ENCODE measurements at regions not wholly inside any gene's neighbourhood (a gene's known extent, or its start where the extent isn't known, plus 50 kb on each side); places are given as distances from the start of the nearest gene placed in this dataset.
A peak's percentile ranks its signal among the peaks of the same experiment; 100 is the strongest.
"Not testable (repeated sequence)": the region's sequence is repeated elsewhere in the genome, so short reads cannot be mapped to it uniquely, and the experiment has no call there.

DNA sequence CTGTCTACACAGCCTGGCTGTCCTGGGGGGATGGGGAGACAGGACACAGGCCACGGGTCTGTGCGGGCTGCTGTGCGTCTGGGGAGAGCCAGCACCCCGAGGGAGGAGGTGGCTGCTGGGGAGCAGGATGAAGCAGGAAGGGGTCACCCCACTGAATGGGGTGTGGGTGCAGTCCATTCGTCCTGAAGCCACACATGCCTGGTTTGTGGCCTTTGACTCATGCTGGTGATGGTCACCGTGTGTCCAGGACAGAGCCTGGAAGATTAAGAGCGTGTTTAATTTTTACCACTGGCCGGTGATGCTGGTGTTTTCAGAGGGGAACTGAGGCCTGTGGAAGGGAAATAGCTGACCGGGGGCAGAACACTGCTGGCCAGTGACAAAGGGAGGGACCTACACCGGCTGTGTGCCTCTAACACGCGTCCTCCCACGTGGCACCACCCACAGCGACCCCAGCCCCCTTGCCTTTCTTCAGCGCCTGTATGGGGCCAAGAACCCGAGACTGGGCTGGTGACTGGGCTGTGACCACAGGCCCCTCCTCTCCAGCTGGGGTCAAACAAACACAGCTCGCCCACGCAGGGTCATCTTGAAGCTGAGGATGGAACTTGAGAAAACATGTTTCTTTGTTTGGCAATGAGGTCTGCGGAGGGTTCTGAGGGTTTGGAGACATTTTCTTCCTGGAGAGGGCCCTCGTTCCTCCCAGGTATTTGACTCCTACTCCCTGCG lies 99.5 kb upstream of the LRPAP1 start:
- DNase-seq, result not testable (repeated sequence)

DNA sequence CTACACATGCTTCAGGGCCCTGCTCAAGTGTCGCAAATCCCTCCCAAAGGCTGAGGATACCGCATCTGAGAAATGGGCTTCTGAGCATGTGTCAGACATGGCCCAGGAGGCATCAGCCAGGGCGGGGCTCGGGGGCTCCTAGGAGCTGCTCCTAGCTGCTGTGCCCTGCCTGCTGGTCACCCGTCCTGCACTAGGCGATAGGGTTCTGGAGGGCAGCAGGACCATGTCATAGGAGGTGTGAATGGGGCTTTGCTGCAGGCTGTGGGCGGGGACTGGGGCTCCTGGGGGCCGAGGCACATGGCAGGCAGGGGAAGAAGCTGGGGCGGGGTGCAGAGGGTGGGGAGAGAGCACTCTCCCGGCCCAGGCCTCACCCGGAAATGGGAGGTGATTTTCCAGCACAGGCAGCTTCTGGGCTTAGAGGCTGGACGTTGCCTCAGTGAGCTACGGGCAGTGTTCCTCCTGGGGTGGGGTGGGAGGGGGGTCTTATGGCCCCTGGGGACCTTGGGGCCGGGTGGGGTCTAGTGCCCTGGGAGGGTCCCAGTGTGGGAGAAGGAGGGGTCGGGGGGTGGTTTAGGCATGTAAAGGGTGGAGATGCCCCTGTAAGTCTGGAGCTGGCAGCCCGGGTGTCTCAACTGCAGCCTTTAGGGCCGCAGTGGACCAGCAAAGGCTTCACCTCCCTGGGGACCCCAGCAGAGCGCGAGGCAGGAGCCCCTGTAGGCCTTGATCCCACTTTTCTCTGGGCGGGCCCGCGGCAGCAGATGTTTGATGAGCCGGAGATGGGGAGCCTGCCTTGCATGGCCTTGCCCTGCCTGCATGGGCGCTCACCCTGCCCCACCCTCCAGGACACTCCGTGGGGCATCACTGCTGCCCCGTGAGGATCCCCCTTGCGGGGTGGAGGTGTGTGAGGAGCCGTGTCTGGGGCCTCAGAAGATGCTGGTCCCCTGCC lies 98.6 kb upstream of the LRPAP1 start:
- DNase-seq, result no peak

DNA sequence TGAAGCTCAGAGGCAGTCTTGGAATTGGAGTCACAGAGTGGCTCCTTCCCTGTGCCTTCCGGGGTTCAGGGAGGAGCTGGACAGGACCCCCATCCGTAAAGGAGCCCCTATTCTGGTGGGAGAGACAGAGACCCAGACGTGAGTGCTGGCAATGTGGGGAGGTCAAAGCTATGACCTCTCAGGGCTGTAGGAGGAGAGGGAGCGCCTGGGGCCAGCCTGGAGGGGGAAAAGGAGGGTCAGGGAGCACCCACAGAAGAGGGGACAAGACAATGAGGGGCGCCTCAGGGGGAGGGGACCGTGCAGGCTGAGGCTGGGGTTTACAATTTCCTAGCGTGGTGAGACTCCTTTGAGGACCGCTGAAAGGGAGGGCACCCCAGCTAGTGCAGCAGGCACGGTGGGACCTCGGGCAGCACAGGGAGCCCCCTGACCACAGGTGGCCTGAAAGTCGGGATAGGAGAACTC lies 97.9 kb upstream of the LRPAP1 start:
- DNase-seq, result no peak

DNA sequence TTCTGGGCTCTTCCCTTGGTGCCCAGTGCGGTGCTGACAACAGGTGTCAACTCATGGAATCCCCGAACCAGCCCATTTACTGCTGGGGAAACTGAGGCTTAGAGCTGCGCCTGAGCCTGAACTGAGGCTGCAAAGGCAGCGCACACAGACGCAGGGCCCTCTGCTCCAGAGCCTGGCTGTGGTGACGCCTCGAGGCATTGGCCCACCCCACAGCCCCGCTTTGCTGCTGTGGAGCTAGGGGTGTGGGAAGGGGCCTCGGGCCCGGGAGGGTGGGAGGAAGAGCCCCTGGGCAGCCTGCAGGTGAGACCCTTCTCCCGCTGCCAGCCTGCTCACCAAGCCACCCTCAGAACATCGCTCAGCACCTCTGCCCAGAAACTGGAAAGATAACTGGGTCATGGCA lies 97.4 kb upstream of the LRPAP1 start:
- DNase-seq, result no peak

DNA sequence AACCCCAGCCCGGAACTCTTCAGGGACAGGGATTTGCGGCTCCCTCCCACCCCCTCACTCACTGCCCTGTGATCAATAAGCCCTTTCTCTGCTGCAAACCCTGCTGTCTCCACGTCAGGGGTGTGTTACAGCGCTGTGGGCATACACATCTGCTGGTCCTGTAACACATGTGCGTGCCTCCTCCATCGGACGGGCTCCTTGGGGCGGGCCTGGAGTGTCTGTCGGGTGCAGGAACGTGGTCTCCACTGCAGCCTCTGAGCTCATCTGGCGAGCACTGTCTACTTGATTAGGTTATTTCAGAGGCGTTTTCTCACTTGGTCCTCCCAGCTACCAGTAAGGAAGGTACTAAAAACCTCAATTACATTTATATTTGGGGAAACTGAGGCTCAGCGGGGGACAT lies 97.0 kb upstream of the LRPAP1 start:
- DNase-seq, result not testable (repeated sequence)

DNA sequence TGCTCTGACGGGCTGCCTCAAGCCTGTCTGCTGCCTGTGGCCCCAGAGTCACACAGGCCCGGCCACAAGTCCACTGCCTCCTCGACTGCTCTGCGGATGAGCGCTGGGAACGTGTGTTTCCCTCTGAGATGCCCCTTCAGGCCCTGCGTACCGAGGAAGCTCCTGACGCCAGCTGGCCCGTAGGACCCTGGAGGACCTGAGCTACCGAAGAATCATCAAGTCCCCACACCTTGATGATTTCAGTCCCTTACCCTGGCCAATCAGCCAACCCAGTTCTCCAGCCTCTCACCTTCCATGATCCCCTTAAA lies 96.6 kb upstream of the LRPAP1 start:
- DNase-seq, result no peak

DNA sequence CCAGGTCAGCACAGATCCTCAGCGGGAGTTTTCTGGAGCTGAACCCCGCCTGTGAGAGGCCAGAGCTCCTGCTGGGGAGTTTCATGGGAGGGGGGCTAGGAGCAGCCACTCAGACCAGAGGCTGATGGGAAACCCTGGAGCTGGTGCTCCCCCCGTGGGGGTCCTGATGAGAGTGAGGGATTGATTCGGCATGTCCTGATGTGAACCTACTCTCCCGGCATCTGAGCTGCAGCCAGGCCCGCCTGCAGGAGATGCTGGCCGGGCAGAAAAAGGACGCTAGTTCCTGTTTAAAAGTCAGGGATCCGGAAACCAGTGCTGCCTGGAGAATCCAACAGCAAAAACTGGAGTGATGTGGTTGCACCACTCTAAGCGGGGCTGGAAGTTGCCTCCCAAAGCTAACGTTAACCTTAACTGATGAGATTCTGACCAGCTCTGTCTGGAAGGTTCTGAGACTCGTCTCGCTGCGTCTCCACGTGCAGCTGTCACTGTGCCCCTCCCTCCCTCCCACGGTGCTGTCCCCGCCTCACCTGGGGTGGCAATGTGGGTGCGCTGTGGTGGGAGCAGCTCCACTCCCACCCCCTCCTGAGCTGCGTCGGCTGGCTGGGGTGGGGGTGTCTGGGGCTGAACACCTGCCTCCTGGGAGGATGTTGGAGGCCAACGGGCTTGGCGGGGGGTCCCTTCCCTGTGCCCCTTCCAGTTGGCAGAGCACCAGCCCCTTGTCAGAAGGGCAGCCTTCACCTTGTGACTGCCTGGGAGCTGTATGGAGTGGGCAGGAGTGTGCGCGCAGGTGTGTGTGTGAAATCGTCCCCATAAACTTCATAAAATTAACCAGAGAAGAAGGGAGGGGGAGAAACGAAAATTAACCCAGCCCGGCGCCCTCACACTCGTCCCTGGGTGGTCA lies 96.0 kb upstream of the LRPAP1 start:
- DNase-seq, result not testable (repeated sequence)

DNA sequence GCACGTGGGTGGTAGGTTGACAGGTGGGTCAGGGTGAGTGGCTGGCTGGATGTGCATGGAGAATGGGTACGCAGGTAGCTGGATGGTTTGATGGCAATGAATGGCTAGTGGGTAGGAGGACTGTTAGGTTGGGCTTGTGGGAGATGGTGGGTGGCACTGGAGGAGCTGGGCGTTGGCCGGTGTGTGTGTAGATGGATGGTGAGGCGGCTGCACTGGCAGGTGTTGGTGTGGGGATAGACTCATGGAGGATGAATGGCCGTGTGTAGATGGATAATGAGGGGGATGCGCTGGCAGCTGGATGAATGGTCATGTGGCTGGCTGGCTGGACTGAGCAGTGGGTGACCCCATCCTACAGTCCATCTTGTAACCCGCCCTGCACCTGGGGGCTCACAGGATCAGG lies 95.2 kb upstream of the LRPAP1 start:
- not testable (repeated sequence) for DNase-seq

DNA sequence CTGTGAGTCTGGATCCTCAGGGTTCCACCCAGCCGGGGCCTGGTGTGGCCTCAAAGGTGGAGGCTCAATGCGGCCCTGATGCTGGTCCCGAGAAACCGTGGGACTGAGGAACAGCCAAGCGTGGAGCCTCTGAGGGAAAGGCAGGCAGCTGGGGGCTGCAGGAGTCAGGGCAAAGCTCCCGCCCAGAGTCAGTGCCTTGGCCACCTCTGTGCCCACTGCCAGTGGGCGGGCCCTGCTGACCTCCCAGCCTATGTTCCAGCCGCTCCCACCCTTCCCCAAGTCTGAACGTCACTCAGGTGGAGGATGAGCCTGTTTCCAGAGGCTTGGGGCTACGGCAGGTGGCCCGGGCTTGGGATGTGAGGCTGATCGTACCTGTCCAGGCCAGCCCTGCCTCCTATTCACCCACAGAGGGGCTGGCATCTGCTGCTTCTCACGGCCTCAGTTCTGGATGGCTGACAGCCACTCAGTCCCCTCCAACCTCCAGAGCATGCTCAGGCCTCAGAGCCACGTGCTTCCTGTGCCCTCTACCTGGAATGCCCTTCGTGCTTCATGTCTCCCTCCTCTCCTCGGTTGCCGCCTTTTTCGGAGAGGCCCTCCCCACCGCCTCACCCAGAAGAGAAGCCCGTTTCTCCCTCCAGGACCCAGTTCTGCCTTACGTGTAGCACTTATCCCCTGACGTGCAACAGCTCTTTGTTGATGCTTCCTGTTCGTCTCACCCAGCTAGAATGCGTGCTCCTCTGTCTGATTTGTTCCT lies 94.1 kb upstream of the LRPAP1 start:
- DNase-seq, result not testable (repeated sequence)

DNA sequence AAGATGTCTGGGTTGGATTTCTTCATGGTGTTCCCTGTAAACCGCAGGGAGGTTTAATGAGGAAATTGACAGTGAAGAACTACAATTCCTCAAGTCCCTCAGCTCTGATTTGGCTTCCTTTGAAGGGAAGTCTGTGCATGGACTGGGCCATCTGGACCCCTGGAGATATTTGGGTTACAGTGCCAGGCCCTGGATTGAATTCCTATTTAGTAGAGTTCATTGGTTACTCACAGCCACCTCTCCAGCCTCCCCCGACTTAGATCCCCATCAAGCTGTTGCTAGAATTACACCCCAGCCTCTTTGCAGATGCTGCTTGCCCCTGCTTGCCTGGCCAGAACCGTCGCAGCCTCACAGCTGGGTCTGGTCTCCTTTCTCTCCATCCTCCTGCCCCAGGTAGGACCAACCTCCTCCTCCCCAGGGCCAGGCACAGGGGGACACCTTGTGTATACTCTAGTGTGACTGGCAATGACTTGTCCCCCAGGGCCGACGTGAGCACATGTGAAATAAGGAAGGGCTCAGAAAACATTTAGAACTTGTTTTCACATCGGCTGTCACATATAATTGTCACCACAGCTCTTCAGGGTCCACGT lies 93.2 kb upstream of the LRPAP1 start:
- DNase-seq, result not testable (repeated sequence)

DNA sequence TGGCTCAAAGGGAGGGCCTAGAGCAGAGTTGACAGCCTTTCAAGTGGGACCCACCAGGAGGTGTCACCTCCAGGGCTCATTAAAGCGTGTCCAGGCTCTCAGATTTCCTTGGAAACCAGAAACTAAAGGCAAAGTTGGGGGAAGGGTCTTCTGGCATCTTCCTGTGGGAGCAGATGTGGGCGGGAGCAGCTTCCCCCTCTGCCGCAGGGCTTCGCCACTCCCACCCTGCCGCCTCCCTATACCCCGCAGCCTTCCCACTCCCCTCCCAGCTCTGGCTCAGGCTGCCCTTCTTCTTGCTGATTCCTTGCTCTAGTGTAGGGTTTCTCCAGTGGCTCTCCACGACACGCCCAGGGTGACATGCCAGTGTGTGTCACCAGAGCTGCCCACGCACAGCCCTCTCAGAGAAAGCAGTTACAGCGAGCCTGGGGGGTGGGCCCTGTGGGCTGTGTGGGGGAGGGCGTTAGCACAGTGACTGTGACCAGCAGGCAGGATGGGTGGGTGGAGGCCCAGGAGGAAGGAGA lies 91.6 kb upstream of the LRPAP1 start:
- DNase-seq, result not testable (repeated sequence)

DNA sequence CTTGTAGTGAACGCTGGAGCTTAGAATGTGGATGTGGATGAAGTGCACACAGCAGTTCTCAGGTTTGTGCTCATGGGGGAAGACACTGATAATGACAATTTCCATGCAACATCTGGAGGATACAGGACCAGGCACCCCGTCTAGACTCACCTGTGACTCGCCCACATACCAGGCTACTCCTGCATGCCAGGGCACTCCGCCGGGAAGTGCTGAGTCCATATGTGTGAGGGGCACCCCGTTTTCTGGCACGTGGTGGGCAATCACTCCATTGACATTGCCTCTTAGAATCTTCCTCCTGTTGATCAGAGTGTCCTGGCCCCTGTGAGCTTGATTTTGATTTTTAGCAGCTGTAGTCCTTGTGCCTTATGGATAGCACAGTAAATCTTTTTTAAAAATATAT lies 90.9 kb upstream of the LRPAP1 start:
- DNase-seq, result no peak

DNA sequence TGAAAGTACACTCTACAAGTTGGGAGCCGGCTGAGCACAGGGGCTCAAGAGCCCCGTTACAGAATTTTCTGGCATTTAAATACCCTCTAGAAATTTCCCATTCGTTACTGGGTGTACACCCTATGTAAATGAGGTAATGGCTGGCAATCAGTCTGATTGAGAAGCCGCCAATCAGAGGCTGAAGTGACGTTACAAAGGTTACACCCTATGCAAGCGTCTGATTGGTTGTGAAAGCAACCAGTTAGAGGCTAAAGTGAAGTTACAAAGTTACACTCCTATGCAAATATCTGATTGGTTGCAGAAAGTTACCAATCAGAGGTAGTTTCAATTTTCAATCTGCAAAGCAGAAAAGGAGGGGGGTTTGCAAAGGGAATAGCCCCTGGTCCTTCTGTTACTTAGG lies 88.1 kb upstream of the LRPAP1 start:
- DNase-seq, result peak; percentile 5

DNA sequence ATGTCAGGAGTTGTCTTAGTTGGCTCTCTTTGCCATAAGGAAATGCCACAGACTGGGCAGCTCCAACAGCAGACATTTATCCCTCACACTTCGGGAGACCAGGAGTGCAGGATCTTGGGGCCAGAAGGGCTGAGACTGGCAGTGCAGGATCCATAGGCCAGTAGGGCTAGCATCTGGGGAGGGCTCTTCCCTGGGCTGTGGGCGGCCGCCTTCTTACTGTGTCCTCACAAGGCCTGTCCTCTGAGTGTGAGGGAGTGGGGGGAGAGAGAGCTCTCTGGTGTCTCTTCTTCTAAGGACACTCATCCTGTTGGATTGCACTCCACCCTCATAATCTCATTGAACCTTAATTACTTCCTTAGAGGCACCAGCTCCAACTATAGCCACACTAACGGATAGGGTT lies 87.5 kb upstream of the LRPAP1 start:
- DNase-seq, result not testable (repeated sequence)

DNA sequence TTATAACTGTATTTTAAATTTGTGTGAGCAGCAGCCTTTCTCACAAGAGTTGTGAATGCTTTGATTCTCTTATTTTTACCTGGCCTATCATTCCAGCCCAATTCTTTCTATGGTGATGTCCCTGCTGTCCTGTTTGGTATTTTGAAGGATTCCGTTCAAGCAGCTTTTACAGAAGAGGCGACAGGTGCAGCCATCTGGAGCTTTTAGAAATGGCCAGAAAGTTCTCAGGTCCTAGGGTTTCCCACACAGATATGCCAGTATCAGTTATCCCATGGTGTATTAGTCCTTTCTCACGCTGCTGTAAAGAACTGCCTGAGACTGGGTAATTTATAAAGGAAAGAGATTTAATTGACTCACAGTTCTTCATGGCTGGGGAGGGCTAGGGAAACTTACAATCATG lies 86.1 kb upstream of the LRPAP1 start:
- DNase-seq, result not testable (repeated sequence)

DNA sequence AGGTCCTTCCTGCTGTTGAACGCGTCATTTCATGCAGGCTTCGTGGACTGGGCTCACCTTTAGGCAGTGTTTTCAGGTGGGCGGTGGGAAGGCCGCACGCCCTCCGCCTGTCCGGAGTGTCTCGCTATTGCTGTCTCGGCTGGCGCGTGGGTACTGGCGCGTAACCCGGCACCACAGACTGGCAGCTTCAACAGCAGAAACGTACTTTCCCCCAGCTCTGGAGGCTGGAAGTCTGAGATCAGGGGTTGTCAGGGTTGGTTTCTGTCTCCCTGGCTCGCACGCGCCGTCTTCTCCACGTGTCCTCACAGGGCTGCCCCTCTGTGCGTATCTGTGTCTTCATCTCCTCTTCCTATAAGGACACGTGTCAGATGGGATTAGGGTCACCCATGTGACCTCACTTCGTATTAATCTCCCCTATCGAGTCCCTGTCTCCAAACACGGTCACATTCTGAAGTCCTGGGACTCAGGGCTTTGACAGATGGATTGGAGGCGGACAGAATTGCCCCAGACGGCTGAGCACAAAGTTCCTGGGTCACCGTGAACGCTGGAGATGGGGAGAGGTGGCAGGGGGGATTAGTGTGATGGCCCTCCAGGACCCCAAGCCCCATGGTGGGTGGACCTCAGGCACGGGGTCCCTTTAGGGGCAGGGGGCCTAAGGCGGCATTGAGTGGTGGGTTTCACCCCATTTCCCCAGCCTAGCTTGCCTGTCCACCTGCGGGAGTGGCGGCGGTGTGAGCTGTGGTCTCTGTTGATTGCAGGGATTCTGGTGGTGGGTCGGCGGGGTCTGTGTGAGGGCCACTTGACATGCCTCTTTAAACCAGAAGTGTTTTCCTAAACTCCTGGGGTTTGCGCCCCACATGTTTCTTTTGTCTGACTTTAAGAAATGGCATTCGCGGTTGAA lies 83.4 kb upstream of the LRPAP1 start:
- DNase-seq, result no peak

DNA sequence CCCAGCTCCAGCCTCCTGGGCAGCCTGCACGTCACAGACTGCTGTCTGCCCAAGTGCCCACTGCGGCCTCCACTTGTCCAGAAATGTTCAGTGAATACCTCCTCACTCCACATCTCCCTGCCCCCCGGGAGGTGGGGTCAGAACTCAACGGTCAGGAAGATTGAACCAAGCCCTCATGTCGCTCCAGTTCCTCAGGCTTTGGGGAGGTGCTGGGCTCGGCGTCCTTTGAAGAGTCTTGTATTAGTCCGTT lies 82.4 kb upstream of the LRPAP1 start:
- no peak for DNase-seq

DNA sequence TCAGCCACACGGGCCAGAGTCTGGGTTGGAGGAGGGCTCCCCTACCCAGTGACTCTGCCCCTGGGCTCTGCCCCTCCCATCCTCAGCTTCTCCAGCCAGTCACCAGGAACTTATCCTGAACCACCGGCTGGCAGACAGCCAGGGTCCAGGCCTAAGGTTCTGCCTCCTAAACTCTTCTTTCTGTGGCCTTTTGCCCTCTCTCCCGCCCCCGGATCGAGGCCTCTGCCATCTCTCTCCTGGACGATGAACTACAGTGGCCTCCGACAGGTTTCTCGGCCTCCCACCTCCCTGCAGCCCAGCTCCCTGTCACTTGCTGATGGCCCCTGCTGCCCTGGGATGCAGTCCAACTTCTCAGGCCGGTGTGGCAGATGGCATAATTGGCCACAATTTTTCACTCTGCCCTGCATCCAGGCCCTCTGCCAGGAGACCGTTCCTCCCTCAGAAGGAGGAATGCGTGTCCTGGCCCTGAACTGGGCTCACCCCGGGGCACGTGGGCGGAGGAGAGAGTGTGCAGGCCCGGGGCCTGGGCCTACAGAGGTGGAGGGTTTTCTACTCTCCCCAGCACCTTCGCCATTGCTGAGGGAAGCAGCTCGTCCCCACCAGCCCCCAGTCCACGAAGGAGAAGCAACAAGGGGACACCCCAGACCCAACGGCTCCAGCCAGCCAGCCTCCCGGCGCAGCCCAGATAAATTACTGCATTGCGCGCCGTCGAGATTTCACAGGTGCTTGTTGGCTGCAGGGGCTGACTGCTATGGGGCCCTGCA lies 81.9 kb upstream of the LRPAP1 start:
- peak; percentile 40 for DNase-seq

DNA sequence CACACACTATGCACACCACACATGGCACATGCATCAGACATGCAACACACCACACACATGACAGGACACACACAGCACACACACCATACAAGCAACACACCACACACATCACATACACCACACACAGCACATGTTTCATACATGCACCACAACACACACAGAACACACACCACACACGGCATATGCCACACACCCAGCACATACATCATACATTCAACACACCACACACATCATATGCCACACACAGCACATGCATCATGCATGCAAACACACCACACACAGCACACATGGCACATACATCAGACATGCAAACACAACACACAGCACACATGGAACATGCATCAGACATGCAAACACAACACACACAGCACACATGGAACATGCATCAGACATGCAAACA lies 80.7 kb upstream of the LRPAP1 start:
- no peak for DNase-seq

DNA sequence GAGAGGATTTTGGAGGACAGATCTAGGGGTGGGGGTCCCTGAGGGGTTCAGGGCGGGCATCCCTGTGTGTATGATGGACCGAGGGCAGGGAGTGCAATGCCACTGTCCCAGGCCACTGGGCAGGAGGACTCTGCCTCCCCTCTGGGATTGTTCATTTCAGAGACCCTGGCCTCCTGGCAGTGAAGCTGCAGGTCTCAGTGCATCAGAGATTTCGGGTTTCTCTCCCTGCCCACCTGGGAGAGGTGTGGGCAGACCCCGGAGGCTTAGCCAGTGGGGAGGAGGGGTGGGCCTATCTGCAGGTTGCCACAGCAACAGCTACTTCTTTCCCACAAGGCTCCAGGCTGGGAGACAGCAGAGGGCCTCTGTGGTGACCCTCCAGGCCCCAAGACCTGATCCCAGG lies 80.1 kb upstream of the LRPAP1 start:
- DNase-seq, result no peak

Data from NCI-H226 (cell line).